ENCODE measurements at regions not wholly inside any gene's neighbourhood (a gene's known extent, or its start where the extent isn't known, plus 50 kb on each side); places are given as distances from the start of the nearest gene placed in this dataset.

DNA sequence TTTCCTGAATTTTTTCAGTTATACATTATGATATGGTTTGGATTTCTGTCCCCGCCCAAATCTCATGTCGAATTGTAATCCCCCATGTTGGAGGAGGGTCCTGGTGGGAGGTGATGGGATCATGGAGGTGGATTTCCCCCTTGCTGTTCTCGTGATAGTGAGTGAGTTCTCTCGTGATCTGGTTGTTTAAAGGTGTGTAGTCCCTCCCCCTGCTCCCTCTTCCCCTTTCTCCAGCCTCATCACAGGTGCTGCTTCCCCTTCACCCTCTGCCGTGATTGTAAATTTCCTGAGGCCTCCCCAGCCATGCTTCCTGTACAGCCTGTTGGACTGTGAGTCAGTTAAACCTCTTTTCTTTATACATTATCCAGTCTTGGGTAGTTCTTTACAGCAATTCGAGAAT, 93.2 kb upstream of the HNRNPU start:
- Histone ChIP-seq H3K36me3 (no peaks in the 10 kb centered on the region), H3K9me3 (no peaks in the 10 kb centered on the region), H3K4me3 (no peak overlapping the region), H3K4me1 (peaks cover 0 to 4% (median 0%) of the 10 kb centered on the region in 4 donors), H3K27me3 (no peaks in the 10 kb centered on the region), H3K27ac (no peak overlapping the region)
- TF ChIP-seq, protein P1, sequence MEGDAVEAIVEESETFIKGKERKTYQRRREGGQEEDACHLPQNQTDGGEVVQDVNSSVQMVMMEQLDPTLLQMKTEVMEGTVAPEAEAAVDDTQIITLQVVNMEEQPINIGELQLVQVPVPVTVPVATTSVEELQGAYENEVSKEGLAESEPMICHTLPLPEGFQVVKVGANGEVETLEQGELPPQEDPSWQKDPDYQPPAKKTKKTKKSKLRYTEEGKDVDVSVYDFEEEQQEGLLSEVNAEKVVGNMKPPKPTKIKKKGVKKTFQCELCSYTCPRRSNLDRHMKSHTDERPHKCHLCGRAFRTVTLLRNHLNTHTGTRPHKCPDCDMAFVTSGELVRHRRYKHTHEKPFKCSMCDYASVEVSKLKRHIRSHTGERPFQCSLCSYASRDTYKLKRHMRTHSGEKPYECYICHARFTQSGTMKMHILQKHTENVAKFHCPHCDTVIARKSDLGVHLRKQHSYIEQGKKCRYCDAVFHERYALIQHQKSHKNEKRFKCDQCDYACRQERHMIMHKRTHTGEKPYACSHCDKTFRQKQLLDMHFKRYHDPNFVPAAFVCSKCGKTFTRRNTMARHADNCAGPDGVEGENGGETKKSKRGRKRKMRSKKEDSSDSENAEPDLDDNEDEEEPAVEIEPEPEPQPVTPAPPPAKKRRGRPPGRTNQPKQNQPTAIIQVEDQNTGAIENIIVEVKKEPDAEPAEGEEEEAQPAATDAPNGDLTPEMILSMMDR (IDR thresholded peaks at IDR 0.05): no peak
- TF ChIP-seq POLR2A (IDR thresholded peaks at IDR 0.05): no peak
- DNase-seq: no peak

DNA sequence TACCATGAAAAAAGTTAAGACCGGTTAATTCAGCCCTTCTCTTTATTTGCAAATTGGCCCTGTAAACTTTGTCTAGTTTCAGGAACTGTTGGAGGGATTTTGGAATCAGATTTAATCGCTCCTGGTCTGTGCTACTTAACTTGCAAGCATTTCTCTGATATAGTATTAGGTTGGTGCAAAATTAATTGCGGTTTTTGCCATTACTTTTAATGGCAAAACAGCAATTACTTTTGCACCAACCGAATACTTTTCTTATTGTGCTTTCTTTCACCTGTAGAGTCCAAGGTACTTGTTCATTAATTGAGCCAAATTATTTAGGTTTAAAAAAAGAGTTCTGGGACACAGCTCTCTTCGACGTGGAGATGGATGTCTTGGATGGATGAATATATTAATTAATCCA, 92.8 kb upstream of the HNRNPU start:
- Histone ChIP-seq H3K27ac (no peak overlapping the region), H3K36me3 (no peaks in the 10 kb centered on the region), H3K4me1 (peaks cover 0 to 6% (median 0%) of the 10 kb centered on the region in 4 donors), H3K9me3 (no peaks in the 10 kb centered on the region), H3K4me3 (no peak overlapping the region), H3K27me3 (no peaks in the 10 kb centered on the region)
- no peak for DNase-seq
- TF ChIP-seq POLR2A (IDR thresholded peaks at IDR 0.05): no peak
- TF ChIP-seq, protein P1 (IDR thresholded peaks at IDR 0.05): no peak

DNA sequence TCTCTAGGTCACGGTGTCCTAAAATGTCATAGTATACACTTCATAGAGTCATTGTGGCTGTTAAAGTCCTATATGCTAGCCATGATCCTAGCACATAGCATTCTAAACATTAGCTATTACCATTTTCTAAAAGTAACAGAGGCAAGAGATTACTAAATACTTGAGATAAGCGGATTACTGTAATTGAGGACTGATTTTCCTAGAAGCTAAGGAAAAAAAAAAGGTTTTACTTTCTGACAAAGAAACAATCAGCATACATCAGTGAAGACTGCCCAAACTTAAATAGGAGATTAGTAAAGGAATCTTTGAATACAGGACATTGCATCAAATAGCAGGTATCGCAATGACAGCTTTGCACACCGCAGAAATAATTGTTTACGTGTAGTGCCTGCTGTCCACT, 91.3 kb upstream of the HNRNPU start:
- Histone ChIP-seq H3K27ac (no peak overlapping the region), H3K27me3 (no peaks in the 10 kb centered on the region), H3K4me3 (no peak overlapping the region), H3K36me3 (no peaks in the 10 kb centered on the region), H3K4me1 (peaks cover 0 to 6% (median 0%) of the 10 kb centered on the region in 4 donors), H3K9me3 (no peaks in the 10 kb centered on the region)
- no peak for DNase-seq
- TF ChIP-seq, protein P1 (IDR thresholded peaks at IDR 0.05): no peak
- TF ChIP-seq POLR2A (IDR thresholded peaks at IDR 0.05): no peak

DNA sequence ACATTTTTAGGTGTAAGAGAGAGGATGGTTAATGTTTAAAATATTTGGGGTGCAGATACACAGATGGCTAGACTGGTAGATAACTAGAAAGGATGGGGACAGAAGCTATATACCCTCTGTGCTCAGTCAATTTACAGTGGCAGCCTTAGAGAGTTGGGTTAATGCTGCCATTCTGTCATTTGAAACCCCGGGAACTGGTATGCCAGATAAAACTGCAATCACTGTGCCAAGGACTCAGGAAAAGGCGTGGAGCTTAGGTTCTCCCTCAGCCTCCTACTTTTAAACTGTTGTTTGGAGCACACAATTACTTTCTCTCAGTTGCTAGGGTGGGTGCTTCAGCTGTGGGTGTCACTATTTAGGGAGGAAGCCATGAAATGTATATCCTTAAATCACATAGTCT, 90.0 kb upstream of the HNRNPU start:
- DNase-seq: no peak
- Histone ChIP-seq H3K4me3 (no peak overlapping the region), H3K27ac (no peak overlapping the region), H3K4me1 (peaks cover 0 to 6% (median 0%) of the 10 kb centered on the region in 4 donors), H3K36me3 (no peaks in the 10 kb centered on the region), H3K9me3 (no peaks in the 10 kb centered on the region), H3K27me3 (no peaks in the 10 kb centered on the region)
- TF ChIP-seq, protein P1 (IDR thresholded peaks at IDR 0.05): no peak
- no peak for TF ChIP-seq POLR2A (IDR thresholded peaks at IDR 0.05)

- H3K9me3 ChIP-seq: no peaks in the 10 kb centered on the region
- H3K27ac ChIP-seq: peak overlapping the region in 1 of 4 donors; percentile 68
- no peaks in the 10 kb centered on the region for H3K27me3 ChIP-seq
- H3K4me1 ChIP-seq: peaks cover 0 to 6% (median 0%) of the 10 kb centered on the region in 4 donors
- no peaks in the 10 kb centered on the region for H3K36me3 ChIP-seq
- H3K4me3 ChIP-seq: no peak overlapping the region
- DNase-seq: no peak
- TF ChIP-seq, protein P1 (IDR thresholded peaks at IDR 0.05): no peak
- TF ChIP-seq POLR2A (IDR thresholded peaks at IDR 0.05): no peak
Observed at GRCh38 chr1:244953901-244954300, 89.6 kb upstream of the HNRNPU start.

DNA sequence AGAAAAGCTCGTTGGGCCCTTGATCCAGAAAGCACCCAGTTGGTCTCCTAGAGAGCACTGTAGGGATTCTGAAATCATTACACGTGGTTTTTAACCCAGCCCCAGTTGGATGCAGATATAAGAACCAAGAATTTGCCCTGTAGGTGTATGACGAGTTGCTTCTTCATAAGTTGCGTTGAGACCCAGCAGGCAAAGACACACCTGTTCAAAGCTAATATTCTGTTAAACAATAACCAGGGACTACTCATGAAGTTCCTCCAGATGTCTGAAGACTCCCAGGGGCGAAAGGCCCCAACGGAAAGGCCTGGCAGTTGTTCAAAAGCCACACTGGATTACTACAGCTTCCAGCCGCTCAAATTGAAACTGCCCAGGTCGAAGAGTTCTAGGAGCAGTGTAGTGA, 88.6 kb upstream of the HNRNPU start:
- H3K27ac ChIP-seq: peak overlapping the region in 2 of 4 donors; percentile 63 to 68

More for the DNA sequence above, 88.6 kb upstream of the HNRNPU start:
- Histone ChIP-seq H3K4me3 (no peak overlapping the region), H3K36me3 (no peaks in the 10 kb centered on the region), H3K4me1 (peaks cover 0 to 6% (median 0%) of the 10 kb centered on the region in 4 donors), H3K27me3 (no peaks in the 10 kb centered on the region), H3K9me3 (no peaks in the 10 kb centered on the region)
- TF ChIP-seq, protein P1 (IDR thresholded peaks at IDR 0.05): no peak
- TF ChIP-seq POLR2A (IDR thresholded peaks at IDR 0.05): no peak
- peak in 2 of 3 donors; percentile 68 to 83 for DNase-seq

All from Peyer's patch (tissue), 4 donors.